HepG2 (cell line): ENCODE measurements at regions not wholly inside any gene's neighbourhood (a gene's known extent, or its start where the extent isn't known, plus 50 kb on each side); places are given as distances from the start of the nearest gene placed in this dataset.

Experiments
- ATAC-seq: fragments of 200-7000 bp; cut with Tn5 transposase; 3 replicates; pipeline ENCODE4 v1.9.1; 2020; ENCODE audit warnings: mild to moderate bottlenecking, moderate library complexity
- BruUV-seq: library from RNA; stranded (reverse); fragments of 400-500 nt; replicated peaks from 2 replicates; lab custom pipeline; 2021; lab: Mats Ljungman, UMichigan
- CTCF ChIA-PET: fragments of 300-600 bp; formaldehyde crosslinking; extraction: SDS; loops from one replicate; lab custom pipeline; 2021; ENCODE audit warnings: low total read pairs, inconsistent platforms, low intra/inter-chr PET ratio; lab: Yijun Ruan, JAX
- POLR2A ChIA-PET: fragments of 350-600 bp; sonication (Branson Sonifier 250); formaldehyde crosslinking; loops from one replicate; lab custom pipeline; 2020; ENCODE audit warnings: antibody characterized with exemption, inconsistent platforms; lab: Yijun Ruan, JAX
- DNase-seq: peaks from one replicate; pipeline ENCODE4 v3.0.0-alpha.2; 2015; ENCODE audit warnings: low spot score
- FAIRE-seq: peaks from 3 replicates; lab custom pipeline; 2011; peaks lifted over from hg19 to GRCh38; lab: Jason Lieb, UNC
- H2AFZ ChIP-seq: one replicate; pipeline ENCODE4 v1.6.1; 2011; ENCODE audit warnings: low read length, inconsistent platforms
- H3K27ac ChIP-seq: fragments of 300-600 bp; 3 replicates; pipeline ENCODE4 v1.8.0; 2011; ENCODE audit warnings: mixed run types, mild to moderate bottlenecking, mixed read lengths, low read length, inconsistent platforms; ENCODE audit not compliant: insufficient read depth; ENCODE audit errors: extremely low read length
- H3K27me3 ChIP-seq, 2 experiments: fragments of 200-600 bp in 1 of 2; 2 replicates in 1 of 2; 3 replicates in 1 of 2; pipeline versions ENCODE4 v1.6.0 to v1.8.0; 2011; ENCODE audit warnings: low read length in 2 of 2, mild to moderate bottlenecking in 2 of 2, moderate library complexity in 2 of 2, inconsistent platforms in 1 of 2; ENCODE audit not compliant: insufficient read depth in 2 of 2, control insufficient read depth in 1 of 2
- H3K36me3 ChIP-seq, 2 experiments: fragments of 200-600 bp in 1 of 2; replicated peaks in 1 of 2; 2 replicates in 1 of 2; 3 replicates in 1 of 2; pipeline versions ENCODE4 v1.5.1 to v1.8.0; 2011; ENCODE audit warnings: low read length in 2 of 2, inconsistent platforms in 1 of 2; ENCODE audit not compliant: insufficient read depth in 2 of 2, control insufficient read depth in 1 of 2
- H3K4me1 ChIP-seq: 2 replicates; pipeline ENCODE4 v1.5.1; 2012; ENCODE audit warnings: low read length, inconsistent platforms; ENCODE audit not compliant: insufficient read depth
- H3K4me2 ChIP-seq: 2 replicates; pipeline ENCODE4 v1.6.0; 2011; ENCODE audit warnings: low read depth, low read length, inconsistent platforms
- H3K4me3 ChIP-seq, 3 experiments: fragments of 200-600 bp in 1 of 3; sonication (generic), shearing (Covaris generic) in 1 of 3; replicated peaks in 1 of 3; 2 replicates each; pipeline ENCODE4 v1.5.1; 2011 to 2016; ENCODE audit warnings: low read length in 3 of 3, inconsistent platforms in 2 of 3, low read depth in 2 of 3, mild to moderate bottlenecking in 2 of 3, control low read depth in 1 of 3, mixed read lengths in 1 of 3; ENCODE audit not compliant: insufficient read depth in 1 of 3
- H3K79me2 ChIP-seq: one replicate; pipeline ENCODE4 v1.6.1; 2011; ENCODE audit warnings: low read length, inconsistent platforms; ENCODE audit not compliant: insufficient read depth
- H3K9ac ChIP-seq: 2 replicates; pipeline ENCODE4 v1.6.0; 2011; ENCODE audit warnings: mild to moderate bottlenecking, low read depth, low read length, inconsistent platforms; ENCODE audit not compliant: insufficient read depth
- H3K9me3 ChIP-seq: 2 replicates; pipeline ENCODE4 v1.5.1; 2012; ENCODE audit warnings: mild to moderate bottlenecking, low read length
- H4K20me1 ChIP-seq: 2 replicates; pipeline ENCODE4 v1.6.0; 2011; ENCODE audit warnings: inconsistent platforms, mild to moderate bottlenecking, low read length, moderate library complexity; ENCODE audit not compliant: insufficient read depth
- CCDC6 ChIP-seq: sonication (generic); formaldehyde crosslinking; IDR thresholded peaks from 2 replicates; pipeline ENCODE4 v1.8.1; 2022; ENCODE audit warnings: mild to moderate bottlenecking, missing genetic modification reagents, moderate library complexity
- ISL2 ChIP-seq: sonication (generic); formaldehyde crosslinking; IDR thresholded peaks from 2 replicates; pipeline ENCODE4 v1.5.0; 2020; ENCODE audit warnings: missing genetic modification reagents
- KLF12 ChIP-seq: sonication (generic); formaldehyde crosslinking; IDR thresholded peaks from 2 replicates; pipeline ENCODE4 v1.4.0; 2020; ENCODE audit warnings: missing genetic modification reagents, borderline replicate concordance
- MAX ChIP-seq: IDR thresholded peaks from 2 replicates; pipeline ENCODE4 v1.6.1; 2012; ENCODE audit warnings: inconsistent platforms
- RAD51 ChIP-seq: fragments of 450-650 bp; IDR thresholded peaks from 2 replicates; pipeline ENCODE4 v1.6.1; 2016; ENCODE audit warnings: borderline replicate concordance
- RFX5 ChIP-seq: IDR thresholded peaks from 2 replicates; pipeline ENCODE4 v1.6.1; 2011; ENCODE audit warnings: low read depth, low read length, improper control_type of control experiment
- SPEN ChIP-seq: sonication (generic); formaldehyde crosslinking; IDR thresholded peaks from 2 replicates; pipeline ENCODE4 v1.5.1; 2020; ENCODE audit warnings: low read depth, mild to moderate bottlenecking, missing genetic modification reagents
- SRSF4 ChIP-seq: fragments of 200-400 bp; formaldehyde crosslinking; IDR thresholded peaks from one replicate; pipeline ENCODE4 v1.6.1; 2018; ENCODE audit warnings: mild to moderate bottlenecking, low read depth, low read length, moderate library complexity; ENCODE audit not compliant: poor library complexity, severe bottlenecking
- ZC3H4 ChIP-seq: sonication (generic); formaldehyde crosslinking; IDR thresholded peaks from 2 replicates; pipeline ENCODE4 v1.4.0; 2020; ENCODE audit warnings: missing genetic modification reagents, borderline replicate concordance
- ZNF557 ChIP-seq: sonication (generic); formaldehyde crosslinking; IDR thresholded peaks from 2 replicates; pipeline ENCODE4 v1.4.0; 2020; ENCODE audit warnings: missing genetic modification reagents
- WGBS: methylation state at CpG from one replicate; pipeline ENCODE4 v1.1.6; 2017; ENCODE audit warnings: low lambda C conversion rate; 5-methylcytosine and 5-hydroxymethylcytosine counted together
- in situ Hi-C: cut with HindIII; loops from 2 replicates; pipeline ENCODE4 v1.10.0; 2017; ENCODE audit warnings: low pct_unique_long_range_greater_than_20kb; ENCODE audit not compliant: extremely low pct_ligation_motif_present
- intact Hi-C: fragments of 100-400 bp; cut with micrococcal nuclease; formaldehyde crosslinking; loops from one replicate; pipeline ENCODE4 v1.10.0; 2022; ENCODE audit not compliant: unreplicated experiment
- TF ChIP-seq, protein P1 (sequence below): sonication (generic); formaldehyde crosslinking; IDR thresholded peaks from 2 replicates; pipeline ENCODE4 v1.5.1; 2020; ENCODE audit warnings: mild to moderate bottlenecking, missing genetic modification reagents, borderline replicate concordance
- TF ChIP-seq, protein P2 (sequence below): IDR thresholded peaks from 2 replicates; pipeline ENCODE4 v1.6.1; 2018; ENCODE audit warnings: missing genetic modification reagents
- TF ChIP-seq, protein P3 (sequence below): sonication (generic); formaldehyde crosslinking; IDR thresholded peaks from 2 replicates; pipeline ENCODE4 v1.4.0; 2020; ENCODE audit warnings: missing genetic modification reagents
- TF ChIP-seq, protein P4 (sequence below): sonication (generic); formaldehyde crosslinking; IDR thresholded peaks from 2 replicates; pipeline ENCODE4 v1.5.0; 2020; ENCODE audit warnings: missing genetic modification reagents, mild to moderate bottlenecking, borderline replicate concordance

DNA sequence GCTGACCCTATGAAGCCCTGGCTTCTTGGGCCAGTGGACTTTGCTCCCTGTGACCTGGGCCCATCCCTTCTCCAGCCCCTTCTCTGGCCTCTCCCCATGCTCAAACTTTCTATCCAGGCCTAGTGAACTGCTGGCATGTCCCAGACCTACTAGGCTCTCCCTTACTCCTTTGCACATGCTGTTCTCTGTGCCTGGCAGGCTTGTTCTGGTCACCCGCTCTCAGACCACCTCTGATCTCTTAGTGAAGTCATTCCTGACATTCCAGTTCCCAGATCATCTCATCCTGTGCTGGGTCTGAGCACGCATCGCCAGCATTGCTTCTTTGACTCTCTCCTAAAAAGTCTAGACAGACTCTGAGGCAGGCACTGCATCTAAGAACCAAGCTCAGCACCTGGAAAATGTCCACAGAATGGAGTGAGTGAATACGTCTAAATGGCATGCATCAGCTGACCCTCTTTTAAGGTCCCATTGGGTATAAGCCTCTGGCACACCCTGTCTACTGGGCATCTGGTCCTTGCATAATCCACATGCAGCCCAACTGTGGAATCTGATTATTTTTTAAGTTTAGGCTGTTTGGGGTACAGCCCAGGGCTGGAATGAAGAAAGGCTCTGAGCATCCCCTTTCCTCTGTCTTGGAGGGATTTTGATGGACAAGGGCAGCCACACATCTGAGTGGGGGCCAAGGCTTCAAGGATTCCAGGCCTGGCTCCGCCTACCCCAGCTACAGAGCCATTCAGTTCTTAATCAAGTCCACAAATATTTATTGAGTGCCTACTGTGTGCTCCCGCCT is 130.6 kb upstream of the HAAO start:
- Histone ChIP-seq H3K27me3 (peaks cover 0 to 7% of the 10 kb centered on the region in 2 experiments; a peak in 2 of 5 replicates), H3K4me3 (peak overlapping the region in 1 of 3 experiments; percentile 8; a peak in 1 of 6 replicates), H3K36me3 (no peaks in the 10 kb centered on the region), H3K79me2 (no peaks in the 10 kb centered on the region), H3K9ac (no peak overlapping the region), H4K20me1 (no peaks in the 10 kb centered on the region), H3K9me3 (no peaks in the 10 kb centered on the region), H3K4me2 (peak overlapping the region; percentile 48), H2AFZ (no peak overlapping the region), H3K27ac (no peak overlapping the region), H3K4me1 (peaks cover 69% of the 10 kb centered on the region)
- in situ Hi-C loops, result no loop called here
- no TSS peak for BruUV-seq
- intact Hi-C loops, result loop anchor here (2.0 kb wide), 1 partner anchor 16 kb away; no protein-coding TSS in a partner anchor
- ChIA-PET CTCF (no interaction called here), POLR2A (interaction anchor here (1.2 to 1.7 kb wide), 2 partner anchors 52 to 55 kb away, joined by 3 read pairs; no protein-coding TSS in a partner anchor)
- ATAC-seq (no peak), DNase-seq (peak; percentile 42), FAIRE-seq (no peak)
- WGBS, result 38% methylated on average over 6 of the region's 6 CpGs
- TF ChIP-seq, protein P1, sequence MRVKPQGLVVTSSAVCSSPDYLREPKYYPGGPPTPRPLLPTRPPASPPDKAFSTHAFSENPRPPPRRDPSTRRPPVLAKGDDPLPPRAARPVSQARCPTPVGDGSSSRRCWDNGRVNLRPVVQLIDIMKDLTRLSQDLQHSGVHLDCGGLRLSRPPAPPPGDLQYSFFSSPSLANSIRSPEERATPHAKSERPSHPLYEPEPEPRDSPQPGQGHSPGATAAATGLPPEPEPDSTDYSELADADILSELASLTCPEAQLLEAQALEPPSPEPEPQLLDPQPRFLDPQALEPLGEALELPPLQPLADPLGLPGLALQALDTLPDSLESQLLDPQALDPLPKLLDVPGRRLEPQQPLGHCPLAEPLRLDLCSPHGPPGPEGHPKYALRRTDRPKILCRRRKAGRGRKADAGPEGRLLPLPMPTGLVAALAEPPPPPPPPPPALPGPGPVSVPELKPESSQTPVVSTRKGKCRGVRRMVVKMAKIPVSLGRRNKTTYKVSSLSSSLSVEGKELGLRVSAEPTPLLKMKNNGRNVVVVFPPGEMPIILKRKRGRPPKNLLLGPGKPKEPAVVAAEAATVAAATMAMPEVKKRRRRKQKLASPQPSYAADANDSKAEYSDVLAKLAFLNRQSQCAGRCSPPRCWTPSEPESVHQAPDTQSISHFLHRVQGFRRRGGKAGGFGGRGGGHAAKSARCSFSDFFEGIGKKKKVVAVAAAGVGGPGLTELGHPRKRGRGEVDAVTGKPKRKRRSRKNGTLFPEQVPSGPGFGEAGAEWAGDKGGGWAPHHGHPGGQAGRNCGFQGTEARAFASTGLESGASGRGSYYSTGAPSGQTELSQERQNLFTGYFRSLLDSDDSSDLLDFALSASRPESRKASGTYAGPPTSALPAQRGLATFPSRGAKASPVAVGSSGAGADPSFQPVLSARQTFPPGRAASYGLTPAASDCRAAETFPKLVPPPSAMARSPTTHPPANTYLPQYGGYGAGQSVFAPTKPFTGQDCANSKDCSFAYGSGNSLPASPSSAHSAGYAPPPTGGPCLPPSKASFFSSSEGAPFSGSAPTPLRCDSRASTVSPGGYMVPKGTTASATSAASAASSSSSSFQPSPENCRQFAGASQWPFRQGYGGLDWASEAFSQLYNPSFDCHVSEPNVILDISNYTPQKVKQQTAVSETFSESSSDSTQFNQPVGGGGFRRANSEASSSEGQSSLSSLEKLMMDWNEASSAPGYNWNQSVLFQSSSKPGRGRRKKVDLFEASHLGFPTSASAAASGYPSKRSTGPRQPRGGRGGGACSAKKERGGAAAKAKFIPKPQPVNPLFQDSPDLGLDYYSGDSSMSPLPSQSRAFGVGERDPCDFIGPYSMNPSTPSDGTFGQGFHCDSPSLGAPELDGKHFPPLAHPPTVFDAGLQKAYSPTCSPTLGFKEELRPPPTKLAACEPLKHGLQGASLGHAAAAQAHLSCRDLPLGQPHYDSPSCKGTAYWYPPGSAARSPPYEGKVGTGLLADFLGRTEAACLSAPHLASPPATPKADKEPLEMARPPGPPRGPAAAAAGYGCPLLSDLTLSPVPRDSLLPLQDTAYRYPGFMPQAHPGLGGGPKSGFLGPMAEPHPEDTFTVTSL (CRISPR knock-in tag), result no peak
- TF ChIP-seq, protein P2, sequence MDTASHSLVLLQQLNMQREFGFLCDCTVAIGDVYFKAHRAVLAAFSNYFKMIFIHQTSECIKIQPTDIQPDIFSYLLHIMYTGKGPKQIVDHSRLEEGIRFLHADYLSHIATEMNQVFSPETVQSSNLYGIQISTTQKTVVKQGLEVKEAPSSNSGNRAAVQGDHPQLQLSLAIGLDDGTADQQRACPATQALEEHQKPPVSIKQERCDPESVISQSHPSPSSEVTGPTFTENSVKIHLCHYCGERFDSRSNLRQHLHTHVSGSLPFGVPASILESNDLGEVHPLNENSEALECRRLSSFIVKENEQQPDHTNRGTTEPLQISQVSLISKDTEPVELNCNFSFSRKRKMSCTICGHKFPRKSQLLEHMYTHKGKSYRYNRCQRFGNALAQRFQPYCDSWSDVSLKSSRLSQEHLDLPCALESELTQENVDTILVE, result no peak
- TF ChIP-seq ZNF557 (no peak), MAX (no peak), CCDC6 (no peak), RAD51 (no peak), ISL2 (CRISPR knock-in tag) (no peak), SRSF4 (no peak), RFX5 (no peak), SPEN (CRISPR knock-in tag) (no peak), ZC3H4 (CRISPR knock-in tag) (no peak), KLF12 (CRISPR knock-in tag) (no peak)
- TF ChIP-seq, protein P3, sequence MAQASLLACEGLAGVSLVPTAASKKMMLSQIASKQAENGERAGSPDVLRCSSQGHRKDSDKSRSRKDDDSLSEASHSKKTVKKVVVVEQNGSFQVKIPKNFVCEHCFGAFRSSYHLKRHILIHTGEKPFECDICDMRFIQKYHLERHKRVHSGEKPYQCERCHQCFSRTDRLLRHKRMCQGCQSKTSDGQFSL (CRISPR knock-in tag), result no peak
- TF ChIP-seq, protein P4, sequence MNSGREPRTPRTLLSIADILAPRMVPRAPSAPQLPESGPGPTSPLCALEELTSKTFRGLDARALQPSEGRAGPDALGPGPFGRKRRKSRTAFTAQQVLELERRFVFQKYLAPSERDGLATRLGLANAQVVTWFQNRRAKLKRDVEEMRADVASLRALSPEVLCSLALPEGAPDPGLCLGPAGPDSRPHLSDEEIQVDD (CRISPR knock-in tag), result no peak
